Neural cell (in vitro differentiated cells): ENCODE measurements at regions not wholly inside any gene's neighbourhood (a gene's known extent, or its start where the extent isn't known, plus 50 kb on each side); places are given as distances from the start of the nearest gene placed in this dataset.

Experiments used
- CTCF ChIP-seq: fragments of 450-650 bp; IDR thresholded peaks from 2 replicates; pipeline ENCODE4 v1.5.1; 2014; ENCODE audit warnings: antibody characterized with exemption, mild to moderate bottlenecking, moderate library complexity; ENCODE audit not compliant: poor library complexity, severe bottlenecking
- EP300 ChIP-seq: fragments of 450-650 bp; conservative IDR thresholded peaks from 2 replicates; pipeline ENCODE4 v1.6.1; 2014; ENCODE audit warnings: antibody characterized with exemption, mild to moderate bottlenecking, moderate library complexity; ENCODE audit not compliant: poor library complexity, severe bottlenecking
- EZH2 ChIP-seq: fragments of 200-600, 300-800 bp; shearing (Covaris generic), sonication (generic); IDR thresholded peaks from 2 replicates; pipeline ENCODE4 v1.6.1; 2014; ENCODE audit warnings: antibody characterized with exemption, low read length, borderline replicate concordance, mild to moderate bottlenecking; ENCODE audit not compliant: insufficient read depth, poor library complexity, severe bottlenecking
- POLR2AphosphoS5 ChIP-seq: IDR thresholded peaks from 2 replicates; pipeline ENCODE4 v1.6.1; 2012
- REST ChIP-seq: IDR thresholded peaks from 2 replicates; pipeline ENCODE4 v1.6.1; 2012; ENCODE audit warnings: borderline replicate concordance

GRCh38 chr7:50190776-50191175, 97.7 kb upstream of the ZPBP start:
- TF ChIP-seq CTCF (no peak), REST (no peak), EZH2 (no peak), POLR2AphosphoS5 (no peak), EP300 (no peak)
